Prostate gland (tissue), 2 donors: ENCODE measurements at regions not wholly inside any gene's neighbourhood (a gene's known extent, or its start where the extent isn't known, plus 50 kb on each side); places are given as distances from the start of the nearest gene placed in this dataset.

Experiments
- POLR2A ChIP-seq: fragments of 450-650 bp; IDR thresholded peaks from one replicate; pipeline ENCODE4 v1.6.1; 2016; ENCODE audit warnings: antibody characterized with exemption, mild to moderate bottlenecking
- TF ChIP-seq, protein P1 (sequence below), 4 experiments: fragments of 200-600 bp in 2 of 4; fragments of 450-650 bp in 2 of 4; sonication (generic) in 2 of 4; IDR thresholded peaks; 1 replicate in 3 of 4; 2 replicates in 1 of 4; pipeline ENCODE4 v1.5.1; 2016 to 2019; ENCODE audit warnings: antibody characterized with exemption in 4 of 4, mild to moderate bottlenecking in 2 of 4, moderate library complexity in 2 of 4

DNA sequence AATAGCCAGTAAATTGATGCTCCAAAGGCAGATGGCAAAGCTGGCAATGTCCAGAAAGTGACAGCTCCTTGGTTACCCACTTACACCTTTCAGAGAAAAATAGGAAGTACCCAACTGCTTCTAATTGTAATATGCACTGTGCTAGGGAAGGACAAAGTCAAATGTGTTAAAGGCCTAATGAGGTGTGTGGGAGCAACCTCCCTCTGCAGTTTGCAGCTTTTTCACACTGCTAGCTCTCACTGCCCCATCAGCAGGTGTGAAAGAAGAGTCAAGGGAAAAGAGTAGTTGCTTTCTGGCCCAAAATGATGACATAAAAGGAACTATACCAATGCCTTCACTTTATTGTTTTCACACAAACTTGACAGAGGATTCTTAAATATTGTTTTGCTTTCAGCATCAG is 284.1 kb upstream of the SETBP1 start:
- TF ChIP-seq, protein P1, sequence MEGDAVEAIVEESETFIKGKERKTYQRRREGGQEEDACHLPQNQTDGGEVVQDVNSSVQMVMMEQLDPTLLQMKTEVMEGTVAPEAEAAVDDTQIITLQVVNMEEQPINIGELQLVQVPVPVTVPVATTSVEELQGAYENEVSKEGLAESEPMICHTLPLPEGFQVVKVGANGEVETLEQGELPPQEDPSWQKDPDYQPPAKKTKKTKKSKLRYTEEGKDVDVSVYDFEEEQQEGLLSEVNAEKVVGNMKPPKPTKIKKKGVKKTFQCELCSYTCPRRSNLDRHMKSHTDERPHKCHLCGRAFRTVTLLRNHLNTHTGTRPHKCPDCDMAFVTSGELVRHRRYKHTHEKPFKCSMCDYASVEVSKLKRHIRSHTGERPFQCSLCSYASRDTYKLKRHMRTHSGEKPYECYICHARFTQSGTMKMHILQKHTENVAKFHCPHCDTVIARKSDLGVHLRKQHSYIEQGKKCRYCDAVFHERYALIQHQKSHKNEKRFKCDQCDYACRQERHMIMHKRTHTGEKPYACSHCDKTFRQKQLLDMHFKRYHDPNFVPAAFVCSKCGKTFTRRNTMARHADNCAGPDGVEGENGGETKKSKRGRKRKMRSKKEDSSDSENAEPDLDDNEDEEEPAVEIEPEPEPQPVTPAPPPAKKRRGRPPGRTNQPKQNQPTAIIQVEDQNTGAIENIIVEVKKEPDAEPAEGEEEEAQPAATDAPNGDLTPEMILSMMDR (IDR thresholded peaks at IDR 0.05), result no peak
- no peak for TF ChIP-seq POLR2A
